Effector memory CD8-positive, alpha-beta T cell (primary cell): ENCODE measurements at regions not wholly inside any gene's neighbourhood (a gene's known extent, or its start where the extent isn't known, plus 50 kb on each side); places are given as distances from the start of the nearest gene placed in this dataset.

Source experiments
- ATAC-seq: fragments of 150-1000 bp; cut with Tn5 transposase; replicated peaks from 2 replicates; pipeline ENCODE4 v1.10.0; 2021; ENCODE audit warnings: mild to moderate bottlenecking, moderate library complexity
- DNase-seq, 3 experiments: peaks; one replicate each; pipeline ENCODE4 v3.0.0; 2021
- H3K27ac Mint-ChIP-seq, 2 donors: one replicate each; pipeline ENCODE4 v1.8.0; 2022; ENCODE audit warnings: mild to moderate bottlenecking in 2 of 2, mixed read lengths in 2 of 2, moderate library complexity in 2 of 2
- H3K27me3 Mint-ChIP-seq, 2 donors: one replicate each; pipeline ENCODE4 v1.8.0; 2022; ENCODE audit warnings: mixed read lengths in 2 of 2
- H3K36me3 Mint-ChIP-seq: one replicate; pipeline ENCODE4 v1.8.0; 2022; ENCODE audit warnings: mild to moderate bottlenecking, moderate library complexity, mixed read lengths; ENCODE audit not compliant: insufficient read depth
- H3K4me1 Mint-ChIP-seq, 2 donors: one replicate each; pipeline ENCODE4 v1.8.0; 2022; ENCODE audit warnings: low read depth in 2 of 2, mixed read lengths in 2 of 2
- H3K4me3 Mint-ChIP-seq, 2 donors: one replicate each; pipeline ENCODE4 v1.8.0; 2022; ENCODE audit warnings: mild to moderate bottlenecking in 2 of 2, mixed read lengths in 2 of 2, moderate library complexity in 2 of 2
- H3K9me3 Mint-ChIP-seq, 2 donors: one replicate each; pipeline ENCODE4 v1.8.0; 2022; ENCODE audit warnings: mixed read lengths in 2 of 2

GRCh38 chr2:6474161-6475140 is 391.3 kb downstream of the CMPK2 start:
- DNase-seq (no peak), ATAC-seq (no peak)
- Mint-ChIP-seq H3K4me3 (no peak overlapping the region), H3K36me3 (no peaks in the 10 kb centered on the region), H3K9me3 (peaks cover 1 to 2% of the 10 kb centered on the region in 2 donors), H3K27me3 (no peaks in the 10 kb centered on the region), H3K4me1 (no peaks in the 10 kb centered on the region), H3K27ac (no peak overlapping the region)

DNA sequence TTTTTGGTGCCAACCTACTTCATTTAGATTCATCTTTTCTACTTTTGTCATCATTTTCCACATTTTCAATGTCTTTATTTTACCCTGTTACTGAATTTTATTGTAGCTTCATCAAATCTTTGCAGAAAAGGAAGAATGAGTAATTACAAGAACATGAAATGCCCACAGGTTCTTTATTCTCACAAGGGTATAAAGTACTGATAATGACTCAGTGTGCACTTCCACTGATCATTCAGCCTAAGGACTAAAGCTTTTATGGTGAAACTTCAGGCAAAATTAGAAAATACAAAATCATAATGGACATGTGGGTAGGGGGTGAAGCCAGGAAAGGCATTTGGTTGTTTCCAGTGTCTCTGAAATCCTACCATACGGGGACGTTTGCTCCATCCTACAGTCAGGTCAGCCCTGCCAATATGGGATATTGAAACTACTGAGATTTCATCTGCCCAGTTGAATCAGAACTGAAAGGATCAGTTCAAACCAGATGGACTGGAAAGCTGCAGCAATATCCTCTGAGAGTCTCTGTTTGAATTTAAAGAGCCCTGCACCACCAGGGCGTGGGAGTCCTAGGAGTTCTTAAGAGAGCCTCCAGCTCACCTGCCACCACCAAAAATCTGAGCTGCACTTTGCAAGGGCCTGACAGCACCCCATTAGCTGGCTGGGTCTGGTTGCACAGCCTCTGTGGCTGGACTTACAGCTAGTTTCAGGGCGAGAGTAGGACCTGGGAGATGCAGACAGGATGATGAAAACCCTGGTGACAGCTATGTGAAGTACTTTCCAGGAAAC is 390.4 kb downstream of the CMPK2 start:
- DNase-seq, result no peak
- no peak overlapping the region for H3K27ac Mint-ChIP-seq
- H3K4me3 Mint-ChIP-seq, result no peak overlapping the region

DNA sequence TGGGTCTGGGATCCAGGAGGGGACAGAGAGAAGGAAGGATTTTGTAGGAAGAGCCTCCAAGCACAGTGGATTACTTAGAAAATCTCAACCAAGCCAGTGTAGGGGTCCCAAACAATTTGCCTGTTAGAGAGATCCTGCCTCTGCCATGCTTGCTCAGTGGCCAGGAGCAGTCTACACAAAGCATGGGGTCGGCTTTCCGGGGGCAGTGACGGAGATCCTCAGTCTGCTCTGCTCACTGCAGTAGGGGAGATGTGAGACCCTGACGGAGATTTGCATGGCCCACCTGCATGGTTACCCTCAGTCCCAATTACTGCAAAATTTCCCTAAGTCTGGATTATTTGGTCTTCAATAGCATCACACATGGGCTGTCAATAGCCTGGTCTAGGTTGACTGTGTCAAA is 385.2 kb downstream of the CMPK2 start:
- Mint-ChIP-seq H3K36me3 (no peaks in the 10 kb centered on the region), H3K27me3 (peaks cover 0 to 6% of the 10 kb centered on the region in 2 donors), H3K4me3 (no peak overlapping the region), H3K9me3 (no peaks in the 10 kb centered on the region), H3K27ac (no peak overlapping the region), H3K4me1 (no peaks in the 10 kb centered on the region)
- ATAC-seq (no peak), DNase-seq (no peak)

More for the DNA sequence above, 390.4 kb downstream of the CMPK2 start:
- H3K27me3 Mint-ChIP-seq, result no peaks in the 10 kb centered on the region
- no peaks in the 10 kb centered on the region for H3K36me3 Mint-ChIP-seq
- no peaks in the 10 kb centered on the region for H3K4me1 Mint-ChIP-seq
- ATAC-seq, result no peak
- peaks cover 0 to 1% of the 10 kb centered on the region in 2 donors for H3K9me3 Mint-ChIP-seq

DNA sequence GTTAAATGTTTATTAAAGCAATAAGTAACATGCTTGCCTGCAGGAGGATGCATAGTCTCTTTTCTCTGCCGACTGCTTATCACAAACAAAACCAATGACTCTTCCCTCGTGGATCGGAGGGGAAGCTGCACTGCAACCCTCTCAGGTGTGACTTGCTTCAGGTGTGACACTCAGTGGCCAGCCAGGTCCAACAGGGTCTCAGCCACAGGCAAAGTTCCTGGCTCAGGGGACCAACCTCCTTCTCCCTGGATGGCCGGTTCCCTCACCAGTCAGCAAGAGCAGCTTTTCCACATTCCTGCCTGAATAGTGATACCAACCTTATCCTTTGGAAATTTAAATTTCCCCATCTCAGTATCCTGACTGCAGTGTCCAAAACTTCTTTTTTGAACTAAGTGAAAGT is 383.5 kb downstream of the CMPK2 start:
- Mint-ChIP-seq H3K36me3 (no peaks in the 10 kb centered on the region), H3K4me3 (no peak overlapping the region), H3K27ac (no peak overlapping the region), H3K9me3 (no peaks in the 10 kb centered on the region), H3K4me1 (no peaks in the 10 kb centered on the region), H3K27me3 (peaks cover 0 to 6% of the 10 kb centered on the region in 2 donors)
- DNase-seq (no peak), ATAC-seq (no peak)

DNA sequence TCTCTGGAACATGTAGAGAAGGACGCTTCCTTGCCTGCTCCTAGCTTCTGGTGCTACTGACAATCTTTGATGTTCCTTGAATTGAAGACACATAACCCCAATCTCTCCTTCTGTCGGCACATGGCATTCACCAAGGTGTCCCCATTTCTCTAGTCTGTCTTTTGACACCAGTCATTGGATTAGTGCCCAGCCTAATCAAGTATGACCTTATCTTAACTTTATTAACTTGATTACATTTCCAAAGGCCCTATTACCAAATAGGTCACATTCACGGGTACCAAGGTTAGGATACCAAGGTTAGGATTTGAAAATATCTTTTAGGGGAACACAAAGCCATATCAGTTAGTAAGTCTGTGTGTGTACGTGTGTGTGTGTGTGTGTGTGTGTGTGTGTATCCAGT is 377.9 kb downstream of the CMPK2 start:
- no peak for ATAC-seq
- DNase-seq, result no peak
- no peaks in the 10 kb centered on the region for H3K9me3 Mint-ChIP-seq
- peaks cover 0 to 9% of the 10 kb centered on the region in 2 donors for H3K27me3 Mint-ChIP-seq
- H3K36me3 Mint-ChIP-seq, result no peaks in the 10 kb centered on the region
- no peak overlapping the region for H3K4me3 Mint-ChIP-seq
- no peaks in the 10 kb centered on the region for H3K4me1 Mint-ChIP-seq
- H3K27ac Mint-ChIP-seq, result no peak overlapping the region

- ATAC-seq, result no peak
Observed at GRCh38 chr2:6492573-6492972, 373.1 kb downstream of the CMPK2 start.

DNA sequence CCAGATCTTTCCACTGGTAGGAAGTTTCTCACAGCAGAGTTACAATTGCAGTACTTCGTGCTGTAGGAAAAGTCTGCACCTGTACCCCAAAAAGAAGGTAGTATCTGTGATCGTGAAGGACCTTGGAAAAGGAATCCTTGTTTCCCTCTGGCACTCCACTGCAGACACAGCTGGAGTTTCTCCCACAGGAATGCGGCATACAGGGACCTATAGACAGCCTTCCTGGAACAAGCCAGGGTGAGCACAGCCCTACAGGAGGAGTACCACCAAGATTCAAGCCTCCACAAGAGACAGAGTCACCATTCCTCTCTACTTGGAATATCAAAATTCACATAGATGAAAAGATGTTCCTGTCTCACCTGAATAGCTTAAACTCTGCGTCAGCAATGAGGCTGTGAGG is 372.4 kb downstream of the CMPK2 start:
- ATAC-seq (no peak), DNase-seq (no peak)
- no peak overlapping the region for H3K4me3 Mint-ChIP-seq
- H3K27ac Mint-ChIP-seq, result no peak overlapping the region
- no peaks in the 10 kb centered on the region for H3K9me3 Mint-ChIP-seq
- H3K27me3 Mint-ChIP-seq, result peaks cover 0 to 6% of the 10 kb centered on the region in 2 donors
- no peaks in the 10 kb centered on the region for H3K36me3 Mint-ChIP-seq
- H3K4me1 Mint-ChIP-seq, result no peaks in the 10 kb centered on the region

More at GRCh38 chr2:6492573-6492972, 373.1 kb downstream of the CMPK2 start:
- H3K27ac Mint-ChIP-seq, result no peak overlapping the region
- H3K4me1 Mint-ChIP-seq, result no peaks in the 10 kb centered on the region
- no peaks in the 10 kb centered on the region for H3K9me3 Mint-ChIP-seq
- H3K27me3 Mint-ChIP-seq, result peaks cover 0 to 6% of the 10 kb centered on the region in 2 donors
- H3K4me3 Mint-ChIP-seq, result no peak overlapping the region
- no peak for DNase-seq
- no peaks in the 10 kb centered on the region for H3K36me3 Mint-ChIP-seq

GRCh38 chr2:6493669-6494068 is 372.0 kb downstream of the CMPK2 start:
- H3K4me1 Mint-ChIP-seq, result no peaks in the 10 kb centered on the region
- peaks cover 0 to 6% of the 10 kb centered on the region in 2 donors for H3K27me3 Mint-ChIP-seq
- H3K4me3 Mint-ChIP-seq, result no peak overlapping the region
- H3K9me3 Mint-ChIP-seq, result peaks cover 0 to 1% of the 10 kb centered on the region in 2 donors
- no peak overlapping the region for H3K27ac Mint-ChIP-seq
- ATAC-seq (no peak), DNase-seq (no peak)
- no peaks in the 10 kb centered on the region for H3K36me3 Mint-ChIP-seq

DNA sequence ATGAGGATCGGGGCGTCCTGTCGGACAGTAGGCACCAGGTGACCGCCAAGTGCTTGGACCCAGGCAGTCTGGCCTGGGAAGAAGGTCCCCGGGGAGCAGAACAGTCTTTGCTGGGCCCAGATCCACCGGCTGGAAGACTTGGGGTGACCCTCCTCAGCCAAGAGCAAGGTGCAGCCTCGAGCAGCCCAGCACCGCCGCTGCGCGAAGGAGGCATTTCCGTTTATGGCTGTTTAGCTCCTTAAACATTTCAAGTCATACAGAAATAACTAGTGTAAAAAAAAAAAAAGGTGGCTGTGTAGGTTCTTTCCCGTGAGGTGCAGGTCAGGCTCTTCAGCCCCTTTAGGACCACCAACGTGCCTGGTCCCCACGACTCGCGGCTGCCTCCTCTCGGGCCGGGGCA is 370.2 kb downstream of the CMPK2 start:
- Mint-ChIP-seq H3K36me3 (no peaks in the 10 kb centered on the region), H3K27me3 (peaks cover 0 to 6% of the 10 kb centered on the region in 2 donors), H3K4me3 (no peak overlapping the region), H3K4me1 (no peaks in the 10 kb centered on the region), H3K9me3 (peaks cover 3 to 7% of the 10 kb centered on the region in 2 donors), H3K27ac (no peak overlapping the region)
- DNase-seq, result no peak
- ATAC-seq, result no peak

- Mint-ChIP-seq H3K4me3 (no peak overlapping the region), H3K9me3 (peaks cover 3 to 7% of the 10 kb centered on the region in 2 donors), H3K27me3 (peaks cover 0 to 6% of the 10 kb centered on the region in 2 donors), H3K27ac (no peak overlapping the region), H3K36me3 (no peaks in the 10 kb centered on the region), H3K4me1 (no peaks in the 10 kb centered on the region)
- DNase-seq, result no peak
- no peak for ATAC-seq
Observed at GRCh38 chr2:6496376-6496775, 369.3 kb downstream of the CMPK2 start.

GRCh38 chr2:6497048-6497447 is 368.7 kb downstream of the CMPK2 start:
- Mint-ChIP-seq H3K4me3 (no peak overlapping the region), H3K9me3 (peaks cover 3 to 7% of the 10 kb centered on the region in 2 donors)

GRCh38 chr2:6498841-6499240 is 366.9 kb downstream of the CMPK2 start:
- no peak for DNase-seq
- Mint-ChIP-seq H3K36me3 (no peaks in the 10 kb centered on the region), H3K27me3 (no peaks in the 10 kb centered on the region), H3K9me3 (peaks cover 5 to 7% of the 10 kb centered on the region in 2 donors), H3K4me3 (no peak overlapping the region), H3K4me1 (no peaks in the 10 kb centered on the region), H3K27ac (no peak overlapping the region)
- no peak for ATAC-seq

More at GRCh38 chr2:6497048-6497447, 368.7 kb downstream of the CMPK2 start:
- no peak for ATAC-seq
- DNase-seq, result no peak
- H3K4me1 Mint-ChIP-seq, result no peaks in the 10 kb centered on the region
- H3K36me3 Mint-ChIP-seq, result no peaks in the 10 kb centered on the region
- H3K27me3 Mint-ChIP-seq, result peaks cover 0 to 6% of the 10 kb centered on the region in 2 donors
- no peak overlapping the region for H3K27ac Mint-ChIP-seq

- DNase-seq, result no peak
- ATAC-seq, result no peak
- no peak overlapping the region for H3K27ac Mint-ChIP-seq
- peaks cover 5 to 7% of the 10 kb centered on the region in 2 donors for H3K9me3 Mint-ChIP-seq
- no peaks in the 10 kb centered on the region for H3K4me1 Mint-ChIP-seq
- no peaks in the 10 kb centered on the region for H3K27me3 Mint-ChIP-seq
- no peak overlapping the region for H3K4me3 Mint-ChIP-seq
- H3K36me3 Mint-ChIP-seq, result no peaks in the 10 kb centered on the region
Observed at GRCh38 chr2:6499691-6500090, 366.0 kb downstream of the CMPK2 start.
